ENCODE measurements at regions not wholly inside any gene's neighbourhood (a gene's known extent, or its start where the extent isn't known, plus 50 kb on each side); places are given as distances from the start of the nearest gene placed in this dataset.

GRCh38 chr13:64553411-64554129 lies 2676.6 kb downstream of the PCDH9 start:
- no peaks in the 10 kb centered on the region for H3K9me3 ChIP-seq
- H3K27me3 ChIP-seq = no peaks in the 10 kb centered on the region
- WGBS, 3 donors = 81 to 90% (median 82%) methylated on average over 2 of the region's 2 CpGs

GRCh38 chr13:64551755-64552154 lies 2678.4 kb downstream of the PCDH9 start:
- no peaks in the 10 kb centered on the region for H3K27me3 ChIP-seq
- intact Hi-C loops (cut with DNase I) = no loop called here
- DNase-seq = no peak
- no peak overlapping the region for H3K27ac ChIP-seq
- 71 to 83% (median 82%) methylated on average over 1 of the region's 1 CpG for WGBS, 3 donors
- no peak overlapping the region for H3K4me3 ChIP-seq
- H3K36me3 ChIP-seq = no peaks in the 10 kb centered on the region
- no peaks in the 10 kb centered on the region for H3K9me3 ChIP-seq
- TF ChIP-seq POLR2A (IDR thresholded peaks at IDR 0.05) (no peak), EP300 (IDR thresholded peaks at IDR 0.05) (no peak)
- TF ChIP-seq, protein P1, sequence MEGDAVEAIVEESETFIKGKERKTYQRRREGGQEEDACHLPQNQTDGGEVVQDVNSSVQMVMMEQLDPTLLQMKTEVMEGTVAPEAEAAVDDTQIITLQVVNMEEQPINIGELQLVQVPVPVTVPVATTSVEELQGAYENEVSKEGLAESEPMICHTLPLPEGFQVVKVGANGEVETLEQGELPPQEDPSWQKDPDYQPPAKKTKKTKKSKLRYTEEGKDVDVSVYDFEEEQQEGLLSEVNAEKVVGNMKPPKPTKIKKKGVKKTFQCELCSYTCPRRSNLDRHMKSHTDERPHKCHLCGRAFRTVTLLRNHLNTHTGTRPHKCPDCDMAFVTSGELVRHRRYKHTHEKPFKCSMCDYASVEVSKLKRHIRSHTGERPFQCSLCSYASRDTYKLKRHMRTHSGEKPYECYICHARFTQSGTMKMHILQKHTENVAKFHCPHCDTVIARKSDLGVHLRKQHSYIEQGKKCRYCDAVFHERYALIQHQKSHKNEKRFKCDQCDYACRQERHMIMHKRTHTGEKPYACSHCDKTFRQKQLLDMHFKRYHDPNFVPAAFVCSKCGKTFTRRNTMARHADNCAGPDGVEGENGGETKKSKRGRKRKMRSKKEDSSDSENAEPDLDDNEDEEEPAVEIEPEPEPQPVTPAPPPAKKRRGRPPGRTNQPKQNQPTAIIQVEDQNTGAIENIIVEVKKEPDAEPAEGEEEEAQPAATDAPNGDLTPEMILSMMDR (IDR thresholded peaks at IDR 0.05) = no peak
- H3K4me1 ChIP-seq (ENCODE audit: insufficient read depth) = no peaks in the 10 kb centered on the region

More at GRCh38 chr13:64553411-64554129, 2676.6 kb downstream of the PCDH9 start:
- Histone ChIP-seq H3K36me3 (no peaks in the 10 kb centered on the region), H3K4me1 (ENCODE audit: insufficient read depth) (no peaks in the 10 kb centered on the region), H3K27ac (no peak overlapping the region), H3K4me3 (no peak overlapping the region)
- TF ChIP-seq EP300 (IDR thresholded peaks at IDR 0.05) (no peak), POLR2A (IDR thresholded peaks at IDR 0.05) (no peak)
- TF ChIP-seq, protein P1 (IDR thresholded peaks at IDR 0.05) = no peak
- intact Hi-C loops (cut with DNase I) = no loop called here
- DNase-seq = no peak

- Histone ChIP-seq H3K4me1 (ENCODE audit: insufficient read depth) (no peaks in the 10 kb centered on the region), H3K9me3 (no peaks in the 10 kb centered on the region), H3K36me3 (no peaks in the 10 kb centered on the region), H3K27ac (no peak overlapping the region), H3K4me3 (no peak overlapping the region), H3K27me3 (no peaks in the 10 kb centered on the region)
- no peak for DNase-seq
- no peak for TF ChIP-seq POLR2A (IDR thresholded peaks at IDR 0.05)
- TF ChIP-seq EP300 (IDR thresholded peaks at IDR 0.05) = no peak
- TF ChIP-seq, protein P1 (IDR thresholded peaks at IDR 0.05) = no peak
- WGBS, 3 donors = 92 to 96% (median 95%) methylated on average over 1 of the region's 1 CpG
- intact Hi-C loops (cut with DNase I) = no loop called here
Observed at GRCh38 chr13:64546371-64546770, 2683.8 kb downstream of the PCDH9 start.

DNA sequence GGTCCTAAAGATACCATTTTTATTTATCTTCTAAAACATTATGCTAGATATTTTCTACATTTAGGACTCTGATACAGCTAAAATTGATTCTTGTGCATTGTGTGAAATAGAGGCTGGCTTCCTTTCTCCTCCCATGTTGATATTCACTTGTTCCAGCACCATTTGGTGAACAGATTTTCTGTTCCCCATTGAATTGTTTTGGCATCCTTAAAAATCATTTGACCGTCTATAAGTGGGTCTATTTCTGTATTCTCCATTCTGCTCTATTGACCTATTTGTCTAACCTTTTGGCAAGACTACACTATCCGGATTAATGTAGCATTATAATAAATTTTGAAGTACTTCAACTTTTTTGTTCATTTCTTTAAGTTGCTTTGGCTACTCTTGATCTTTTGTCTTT lies 2689.2 kb downstream of the PCDH9 start:
- WGBS, 3 donors = 50 to 69% (median 59%) methylated on average over 2 of the region's 2 CpGs
- intact Hi-C loops (cut with DNase I) = no loop called here
- H3K4me3 ChIP-seq = no peak overlapping the region
- no peak for DNase-seq
- no peaks in the 10 kb centered on the region for H3K9me3 ChIP-seq
- no peak overlapping the region for H3K27ac ChIP-seq
- TF ChIP-seq EP300 (IDR thresholded peaks at IDR 0.05) = no peak
- TF ChIP-seq POLR2A (IDR thresholded peaks at IDR 0.05) = no peak
- TF ChIP-seq, protein P1 (IDR thresholded peaks at IDR 0.05) = no peak
- no peaks in the 10 kb centered on the region for H3K27me3 ChIP-seq
- H3K4me1 ChIP-seq (ENCODE audit: insufficient read depth) = no peaks in the 10 kb centered on the region
- no peaks in the 10 kb centered on the region for H3K36me3 ChIP-seq

Measured in ovary (tissue), 7 donors.